HL-60 (cell line): ENCODE measurements at regions not wholly inside any gene's neighbourhood (a gene's known extent, or its start where the extent isn't known, plus 50 kb on each side); places are given as distances from the start of the nearest gene placed in this dataset.

Source experiments
- SPI1 ChIP-seq: IDR thresholded peaks from 2 replicates; pipeline ENCODE4 v1.6.1; 2012; ENCODE audit warnings: low read depth, mild to moderate bottlenecking, borderline replicate concordance
- TF ChIP-seq, protein P1 (sequence below): IDR thresholded peaks from one replicate; pipeline ENCODE4 v1.5.1; 2011; ENCODE audit warnings: low read length, control low read depth, inconsistent platforms; ENCODE audit not compliant: insufficient read depth

DNA sequence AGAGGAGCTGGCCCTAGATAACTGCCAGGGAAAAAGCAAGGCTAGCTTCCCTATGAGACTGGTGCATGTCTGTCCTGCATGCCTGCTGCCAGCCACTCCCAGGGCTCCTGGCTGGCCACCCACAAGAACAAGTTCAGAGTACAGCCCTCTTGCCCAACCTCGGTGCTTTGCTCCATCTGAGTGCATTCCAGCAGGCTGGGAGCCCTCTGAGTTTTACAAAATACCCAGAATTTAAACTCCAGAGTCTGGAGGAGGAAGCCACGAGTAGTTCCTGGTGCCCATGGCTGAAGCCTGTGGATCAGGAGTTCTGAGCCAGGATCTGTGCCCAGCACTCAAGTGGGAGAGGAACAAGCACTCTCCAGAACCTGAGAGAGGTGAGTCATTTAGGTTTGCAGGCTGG is 111.6 kb downstream of the MAGEE2 start:
- TF ChIP-seq, protein P1, sequence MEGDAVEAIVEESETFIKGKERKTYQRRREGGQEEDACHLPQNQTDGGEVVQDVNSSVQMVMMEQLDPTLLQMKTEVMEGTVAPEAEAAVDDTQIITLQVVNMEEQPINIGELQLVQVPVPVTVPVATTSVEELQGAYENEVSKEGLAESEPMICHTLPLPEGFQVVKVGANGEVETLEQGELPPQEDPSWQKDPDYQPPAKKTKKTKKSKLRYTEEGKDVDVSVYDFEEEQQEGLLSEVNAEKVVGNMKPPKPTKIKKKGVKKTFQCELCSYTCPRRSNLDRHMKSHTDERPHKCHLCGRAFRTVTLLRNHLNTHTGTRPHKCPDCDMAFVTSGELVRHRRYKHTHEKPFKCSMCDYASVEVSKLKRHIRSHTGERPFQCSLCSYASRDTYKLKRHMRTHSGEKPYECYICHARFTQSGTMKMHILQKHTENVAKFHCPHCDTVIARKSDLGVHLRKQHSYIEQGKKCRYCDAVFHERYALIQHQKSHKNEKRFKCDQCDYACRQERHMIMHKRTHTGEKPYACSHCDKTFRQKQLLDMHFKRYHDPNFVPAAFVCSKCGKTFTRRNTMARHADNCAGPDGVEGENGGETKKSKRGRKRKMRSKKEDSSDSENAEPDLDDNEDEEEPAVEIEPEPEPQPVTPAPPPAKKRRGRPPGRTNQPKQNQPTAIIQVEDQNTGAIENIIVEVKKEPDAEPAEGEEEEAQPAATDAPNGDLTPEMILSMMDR, result no peak
- TF ChIP-seq SPI1, result no peak
